WI38 (cell line): ENCODE measurements at regions not wholly inside any gene's neighbourhood (a gene's known extent, or its start where the extent isn't known, plus 50 kb on each side); places are given as distances from the start of the nearest gene placed in this dataset.

ENCODE experiments used
- H3K4me3 ChIP-seq: 2 replicates; pipeline ENCODE4 v1.5.1; 2011; ENCODE audit warnings: low read depth, mild to moderate bottlenecking, control low read depth, low read length
- TF ChIP-seq, protein P1 (sequence below): IDR thresholded peaks from 2 replicates; pipeline ENCODE4 v1.5.1; 2012; ENCODE audit warnings: low read depth, mild to moderate bottlenecking, control low read depth, low read length

DNA sequence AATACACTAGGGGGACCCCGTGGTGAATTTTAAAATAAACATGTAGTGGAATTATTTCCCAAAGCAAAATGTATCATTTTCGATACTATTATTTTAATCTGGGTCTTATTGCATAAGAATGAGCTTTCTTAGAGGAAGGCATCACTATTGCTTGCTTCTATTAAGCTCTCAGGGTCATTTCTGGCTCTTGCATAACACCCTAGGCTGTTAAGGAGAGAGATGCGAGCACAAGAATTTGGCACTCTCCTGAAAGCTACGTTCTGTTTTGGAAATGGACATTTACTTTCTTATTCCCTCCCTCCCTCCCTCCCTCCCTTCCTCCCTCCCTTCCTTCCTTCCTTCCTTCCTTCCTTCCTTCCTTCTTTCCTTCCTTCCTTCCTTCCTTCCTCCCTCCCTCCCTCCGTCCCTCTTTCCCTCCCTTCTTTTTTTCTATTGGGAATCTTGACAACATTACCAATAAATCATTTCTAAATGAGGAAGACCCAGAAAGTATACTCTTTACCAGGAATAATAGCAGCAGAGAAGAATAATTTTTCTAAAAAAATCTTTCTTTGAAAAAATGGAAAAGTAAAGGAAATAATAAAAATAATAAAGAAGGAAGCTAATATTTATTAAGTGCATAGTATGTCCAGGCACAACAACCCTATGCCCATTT, 83.6 kb upstream of the BDNF start:
- H3K4me3 ChIP-seq: no peak overlapping the region
- TF ChIP-seq, protein P1, sequence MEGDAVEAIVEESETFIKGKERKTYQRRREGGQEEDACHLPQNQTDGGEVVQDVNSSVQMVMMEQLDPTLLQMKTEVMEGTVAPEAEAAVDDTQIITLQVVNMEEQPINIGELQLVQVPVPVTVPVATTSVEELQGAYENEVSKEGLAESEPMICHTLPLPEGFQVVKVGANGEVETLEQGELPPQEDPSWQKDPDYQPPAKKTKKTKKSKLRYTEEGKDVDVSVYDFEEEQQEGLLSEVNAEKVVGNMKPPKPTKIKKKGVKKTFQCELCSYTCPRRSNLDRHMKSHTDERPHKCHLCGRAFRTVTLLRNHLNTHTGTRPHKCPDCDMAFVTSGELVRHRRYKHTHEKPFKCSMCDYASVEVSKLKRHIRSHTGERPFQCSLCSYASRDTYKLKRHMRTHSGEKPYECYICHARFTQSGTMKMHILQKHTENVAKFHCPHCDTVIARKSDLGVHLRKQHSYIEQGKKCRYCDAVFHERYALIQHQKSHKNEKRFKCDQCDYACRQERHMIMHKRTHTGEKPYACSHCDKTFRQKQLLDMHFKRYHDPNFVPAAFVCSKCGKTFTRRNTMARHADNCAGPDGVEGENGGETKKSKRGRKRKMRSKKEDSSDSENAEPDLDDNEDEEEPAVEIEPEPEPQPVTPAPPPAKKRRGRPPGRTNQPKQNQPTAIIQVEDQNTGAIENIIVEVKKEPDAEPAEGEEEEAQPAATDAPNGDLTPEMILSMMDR: no peak

DNA sequence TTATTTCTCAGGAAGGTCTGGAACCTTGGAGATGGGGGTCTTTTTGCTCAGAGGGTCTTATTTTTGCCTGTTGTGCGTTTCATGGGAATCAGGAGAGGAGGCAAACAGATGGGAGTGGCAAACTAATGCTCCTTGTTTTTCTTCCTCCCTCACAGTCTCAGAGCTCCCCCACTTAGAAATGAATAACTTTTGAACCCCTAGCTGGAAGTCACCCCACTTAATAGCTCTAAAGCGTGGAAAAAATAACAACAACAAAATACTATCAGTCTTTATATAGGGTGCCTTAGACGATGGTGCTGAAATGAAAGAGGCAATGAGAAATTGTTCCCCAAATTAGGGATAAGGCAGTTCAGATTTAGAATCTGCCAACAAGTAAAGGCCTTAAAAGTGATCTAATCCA, 76.8 kb upstream of the BDNF start:
- no peak overlapping the region for H3K4me3 ChIP-seq
- TF ChIP-seq, protein P1: no peak

DNA sequence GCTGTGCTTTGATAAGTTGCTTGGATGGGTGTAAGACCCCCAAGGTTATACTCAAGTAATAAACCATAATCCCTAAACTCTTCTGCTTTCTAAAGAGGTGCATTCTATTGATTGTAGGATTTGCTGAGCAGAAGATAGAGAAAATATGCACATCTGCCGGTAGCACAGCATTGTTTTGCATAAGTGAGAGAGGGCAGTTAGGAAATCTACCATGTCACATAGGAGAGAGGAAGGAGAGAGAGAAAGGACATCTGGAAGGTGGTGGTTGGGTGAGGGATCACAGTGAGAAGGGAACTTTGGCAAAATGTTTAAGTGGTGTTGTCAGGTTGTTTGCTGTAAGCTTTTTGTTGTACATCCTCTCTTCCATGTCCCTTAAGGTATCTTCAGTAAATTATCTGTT, 73.6 kb upstream of the BDNF start:
- TF ChIP-seq, protein P1: no peak
- no peak overlapping the region for H3K4me3 ChIP-seq

DNA sequence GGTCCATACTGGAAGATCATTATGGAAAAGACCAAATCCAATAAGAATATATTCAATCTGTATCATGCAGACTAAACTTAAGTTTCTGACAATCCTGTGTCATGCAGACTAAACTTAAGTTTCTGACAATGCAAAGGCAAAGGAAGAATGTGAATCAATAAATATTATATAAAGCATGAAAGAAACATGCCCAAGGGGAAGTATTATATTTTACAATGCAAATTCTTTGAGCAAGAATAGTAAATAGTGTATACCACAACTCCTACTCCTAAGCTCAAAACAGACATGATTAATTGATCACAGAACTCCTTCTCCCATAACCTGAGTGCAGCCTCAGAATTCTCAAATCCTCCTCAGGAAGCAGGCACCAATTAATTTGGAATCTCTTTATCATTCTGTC, 71.3 kb upstream of the BDNF start:
- TF ChIP-seq, protein P1: no peak
- H3K4me3 ChIP-seq: no peak overlapping the region

DNA sequence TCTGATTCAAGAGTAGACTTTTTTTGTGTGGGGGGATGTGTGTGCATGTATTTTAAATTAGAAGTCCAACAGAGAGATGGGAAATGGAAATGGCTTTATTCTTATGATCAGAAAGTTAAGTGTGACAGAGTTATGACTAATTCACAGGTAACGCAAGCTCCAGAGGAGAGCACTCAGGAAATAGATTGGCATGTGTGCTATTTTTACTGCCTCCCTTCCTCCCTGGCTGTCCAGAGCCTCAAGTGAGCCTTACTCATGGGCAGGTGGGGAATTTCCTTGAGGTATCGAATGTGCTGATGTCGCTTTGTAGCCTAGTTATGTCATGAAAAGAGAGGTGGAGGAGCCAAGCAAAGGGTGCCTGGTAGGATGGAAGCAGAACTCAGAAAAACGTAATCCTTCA, 70.3 kb upstream of the BDNF start:
- TF ChIP-seq, protein P1: no peak

DNA sequence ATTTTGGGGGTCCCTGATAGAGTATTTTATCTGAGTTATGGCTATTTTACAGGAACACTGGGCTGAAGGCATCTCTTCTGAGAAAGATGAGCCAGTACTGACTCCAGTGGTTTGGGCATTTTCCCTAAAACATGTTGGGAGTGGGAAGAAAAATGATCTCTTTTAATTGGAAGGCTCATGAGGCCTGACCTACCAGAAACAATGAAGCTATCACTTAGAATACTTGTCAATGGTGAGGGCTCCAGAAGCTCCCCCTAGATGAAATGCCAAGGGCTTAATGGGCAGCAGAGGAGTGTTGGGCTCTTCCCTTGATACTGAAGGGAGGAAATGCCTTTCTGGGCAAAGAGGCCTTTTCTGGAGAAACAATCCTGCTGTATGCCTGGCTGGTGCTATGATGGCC, 63.5 kb upstream of the BDNF start:
- no peak overlapping the region for H3K4me3 ChIP-seq
- TF ChIP-seq, protein P1: no peak

More for the DNA sequence above, 70.3 kb upstream of the BDNF start:
- no peak overlapping the region for H3K4me3 ChIP-seq

DNA sequence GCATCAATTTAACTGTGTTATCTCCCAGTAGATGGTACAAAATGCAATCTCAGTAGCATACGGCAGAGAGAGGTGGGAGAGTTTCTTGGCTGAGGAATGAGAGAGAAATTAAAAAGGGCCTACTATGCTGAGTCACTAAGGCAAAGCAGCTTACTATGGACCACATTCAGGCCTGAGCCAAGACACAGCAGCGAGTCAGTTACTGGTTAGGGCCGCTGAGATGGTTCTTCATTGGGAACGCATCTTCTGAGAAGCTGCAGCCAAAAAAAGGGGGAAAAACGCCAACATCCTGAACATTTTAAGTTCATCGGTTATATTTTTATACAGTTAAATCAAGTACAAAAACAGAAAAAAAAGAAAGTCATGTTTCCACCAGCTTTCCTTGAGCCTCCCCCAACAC, 61.1 kb upstream of the BDNF start:
- TF ChIP-seq, protein P1: no peak
- no peak overlapping the region for H3K4me3 ChIP-seq
